Nephron (organoid): ENCODE measurements at regions not wholly inside any gene's neighbourhood (a gene's known extent, or its start where the extent isn't known, plus 50 kb on each side); places are given as distances from the start of the nearest gene placed in this dataset.
A peak's percentile ranks its signal among the peaks of the same experiment; 100 is the strongest.

Experiments used
- H3K27ac Mint-ChIP-seq, 3 experiments: 2 replicates each; pipeline ENCODE4 v1.8.0; 2020; ENCODE audit warnings: mixed read lengths in 3 of 3, mild to moderate bottlenecking in 2 of 3, moderate library complexity in 1 of 3
- H3K27me3 Mint-ChIP-seq: 2 replicates; pipeline ENCODE4 v1.8.0; 2021; ENCODE audit warnings: low read depth, mild to moderate bottlenecking, moderate library complexity, mixed read lengths
- H3K36me3 Mint-ChIP-seq: 2 replicates; pipeline ENCODE4 v1.8.0; 2020; ENCODE audit warnings: low read depth, mixed read lengths
- H3K4me1 Mint-ChIP-seq: 2 replicates; pipeline ENCODE4 v1.8.0; 2020; ENCODE audit warnings: mixed read lengths
- H3K4me3 Mint-ChIP-seq, 3 experiments: 2 replicates each; pipeline ENCODE4 v1.8.0; 2020; ENCODE audit warnings: mild to moderate bottlenecking in 3 of 3, mixed read lengths in 3 of 3, moderate library complexity in 2 of 3
- H3K9me3 Mint-ChIP-seq: 2 replicates; pipeline ENCODE4 v1.8.0; 2020; ENCODE audit warnings: mixed read lengths
- CTCF ChIP-seq, 3 experiments: fragments of 200-600 bp; sonication (generic); IDR thresholded peaks; one replicate each; pipeline ENCODE4 v1.5.0; 2021; ENCODE audit warnings: antibody characterized with exemption in 3 of 3; ENCODE audit not compliant: unreplicated experiment in 3 of 3

DNA sequence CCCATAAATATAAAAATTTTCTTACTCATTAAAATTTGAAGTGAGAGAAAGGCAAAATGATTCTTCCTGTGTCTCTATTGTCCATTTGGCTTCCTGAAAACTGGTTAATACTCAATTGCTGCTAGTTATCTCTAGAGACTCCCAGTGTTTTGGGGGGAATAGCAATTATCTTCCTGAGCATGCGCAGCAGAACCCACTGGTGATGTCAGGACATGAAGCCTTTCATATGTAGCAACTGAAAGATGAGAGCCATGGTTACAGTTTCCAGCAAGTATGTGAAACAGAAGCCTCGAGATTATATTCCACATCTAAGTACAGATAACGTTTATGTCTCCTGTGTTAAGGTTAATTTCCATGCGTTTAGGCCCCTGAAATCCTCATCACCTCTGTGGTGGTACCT is 254.3 kb upstream of the FIGN start:
- H3K27me3 Mint-ChIP-seq = no peaks in the 10 kb centered on the region
- H3K9me3 Mint-ChIP-seq = no peaks in the 10 kb centered on the region
- TF ChIP-seq CTCF (IDR thresholded peaks at IDR 0.05; ENCODE audit: unreplicated experiment in 3 of 3) = no peak
- H3K4me3 Mint-ChIP-seq = no peak overlapping the region
- H3K27ac Mint-ChIP-seq = no peak overlapping the region
- H3K36me3 Mint-ChIP-seq = no peaks in the 10 kb centered on the region
- peaks cover 4% of the 10 kb centered on the region for H3K4me1 Mint-ChIP-seq

DNA sequence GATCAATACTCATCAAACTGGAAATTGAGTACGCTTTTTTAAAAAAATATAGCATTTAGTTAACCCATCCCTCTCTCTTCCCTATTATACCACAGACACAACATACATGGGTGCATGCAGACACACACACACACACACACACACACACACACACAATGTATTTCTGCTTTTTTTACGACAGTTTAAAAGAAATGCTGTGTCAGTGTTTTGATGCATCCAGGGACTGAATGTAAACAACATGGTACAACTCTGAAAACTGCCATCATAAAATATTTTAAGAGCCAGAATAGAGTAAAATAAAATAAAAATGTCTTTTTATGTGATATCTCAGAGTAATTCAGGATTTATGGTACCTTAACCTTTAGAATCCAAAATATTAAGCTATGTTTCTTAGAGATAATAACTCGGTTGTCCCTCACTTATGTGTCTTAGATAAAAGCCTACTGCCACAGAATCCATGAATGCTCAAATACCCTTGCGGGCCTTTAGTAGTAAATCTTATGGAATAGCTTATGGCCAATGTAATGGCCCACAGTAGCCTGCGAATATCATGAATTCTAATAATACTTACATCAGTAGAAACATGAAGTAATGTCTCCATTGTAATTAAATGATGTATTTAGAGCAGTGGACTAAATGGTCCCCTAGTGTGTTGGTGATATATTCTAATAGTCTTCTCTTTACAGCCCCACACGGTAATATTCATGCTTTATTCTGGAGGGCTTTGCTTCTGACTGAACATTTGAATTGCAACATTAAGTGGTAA is 251.6 kb upstream of the FIGN start:
- TF ChIP-seq CTCF (IDR thresholded peaks at IDR 0.05; ENCODE audit: unreplicated experiment in 3 of 3) = no peak
- peaks cover 4% of the 10 kb centered on the region for H3K4me1 Mint-ChIP-seq
- H3K4me3 Mint-ChIP-seq = no peak overlapping the region
- H3K27me3 Mint-ChIP-seq = no peaks in the 10 kb centered on the region
- H3K27ac Mint-ChIP-seq = peak overlapping the region in 1 of 3 experiments; percentile 58
- H3K9me3 Mint-ChIP-seq = no peaks in the 10 kb centered on the region
- no peaks in the 10 kb centered on the region for H3K36me3 Mint-ChIP-seq

- no peaks in the 10 kb centered on the region for H3K9me3 Mint-ChIP-seq
- no peak overlapping the region for H3K4me3 Mint-ChIP-seq
- H3K27me3 Mint-ChIP-seq = no peaks in the 10 kb centered on the region
- H3K27ac Mint-ChIP-seq = peak overlapping the region in 1 of 3 experiments; percentile 59
- H3K36me3 Mint-ChIP-seq = no peaks in the 10 kb centered on the region
- H3K4me1 Mint-ChIP-seq = no peaks in the 10 kb centered on the region
- no peak for TF ChIP-seq CTCF (IDR thresholded peaks at IDR 0.05; ENCODE audit: unreplicated experiment in 3 of 3)
These were observed 249.2 kb upstream of the FIGN start for GRCh38 chr2:163984986-163985385.

DNA sequence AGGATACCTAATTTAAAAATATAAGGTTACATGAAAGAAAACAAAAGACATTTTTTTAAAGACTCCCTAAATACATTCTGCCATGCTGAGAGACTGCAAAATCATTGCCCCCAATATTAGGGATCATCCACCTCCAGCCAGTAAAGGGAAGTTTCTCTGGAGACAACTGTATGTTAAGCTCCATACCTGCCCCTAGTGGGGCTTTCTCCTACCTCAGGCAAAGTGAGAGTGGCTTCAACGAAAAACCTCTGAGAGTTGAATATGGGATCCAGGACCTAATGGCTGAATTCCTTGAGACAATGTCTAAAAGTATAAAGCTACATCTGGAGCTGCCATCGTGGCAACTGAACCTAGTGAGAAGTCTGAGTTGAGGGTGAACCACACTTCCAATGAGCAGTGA is 248.1 kb upstream of the FIGN start:
- Mint-ChIP-seq H3K36me3 (no peaks in the 10 kb centered on the region), H3K4me1 (no peaks in the 10 kb centered on the region)

DNA sequence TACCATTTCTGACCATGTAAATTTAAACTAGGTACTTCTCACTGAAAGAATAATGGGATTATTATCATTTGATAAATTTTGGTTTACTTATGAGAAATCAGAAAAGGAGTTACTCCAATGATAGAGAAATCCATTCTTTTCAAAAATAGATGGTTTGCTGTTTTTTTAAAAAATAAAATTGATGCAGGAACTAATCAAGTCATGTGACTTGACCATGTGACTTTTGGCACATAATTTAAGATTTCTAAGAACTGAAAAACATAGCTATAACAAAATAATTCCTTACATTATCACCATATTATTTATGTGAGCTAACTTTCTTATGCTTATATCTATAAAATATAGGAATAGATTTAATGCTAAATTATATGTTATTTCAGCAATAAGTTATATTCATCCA is 247.1 kb upstream of the FIGN start:
- no peaks in the 10 kb centered on the region for H3K4me1 Mint-ChIP-seq
- H3K9me3 Mint-ChIP-seq = no peaks in the 10 kb centered on the region
- H3K36me3 Mint-ChIP-seq = no peaks in the 10 kb centered on the region
- no peak for TF ChIP-seq CTCF (IDR thresholded peaks at IDR 0.05; ENCODE audit: unreplicated experiment in 3 of 3)
- H3K27me3 Mint-ChIP-seq = no peaks in the 10 kb centered on the region
- no peak overlapping the region for H3K4me3 Mint-ChIP-seq
- H3K27ac Mint-ChIP-seq = no peak overlapping the region

More for the DNA sequence above, 248.1 kb upstream of the FIGN start:
- no peaks in the 10 kb centered on the region for H3K9me3 Mint-ChIP-seq
- no peak overlapping the region for H3K4me3 Mint-ChIP-seq
- TF ChIP-seq CTCF (IDR thresholded peaks at IDR 0.05; ENCODE audit: unreplicated experiment in 3 of 3) = no peak
- no peaks in the 10 kb centered on the region for H3K27me3 Mint-ChIP-seq
- no peak overlapping the region for H3K27ac Mint-ChIP-seq

GRCh38 chr2:163974766-163975165 is 239.0 kb upstream of the FIGN start:
- no peak for TF ChIP-seq CTCF (IDR thresholded peaks at IDR 0.05; ENCODE audit: unreplicated experiment in 3 of 3)
- Mint-ChIP-seq H3K4me3 (no peak overlapping the region), H3K9me3 (no peaks in the 10 kb centered on the region), H3K27ac (no peak overlapping the region), H3K4me1 (peaks cover 7% of the 10 kb centered on the region), H3K27me3 (peaks cover 4% of the 10 kb centered on the region), H3K36me3 (no peaks in the 10 kb centered on the region)
